ENCODE measurements at regions not wholly inside any gene's neighbourhood (a gene's known extent, or its start where the extent isn't known, plus 50 kb on each side); places are given as distances from the start of the nearest gene placed in this dataset.

GRCh38 chr14:89502966-89503365 is 85.9 kb upstream of the FOXN3 start:
- no peak overlapping the region for H3K4me3 ChIP-seq (ENCODE audit: low read depth, low read length)
- DNase-seq (ENCODE audit: low read depth): no peak
- TF ChIP-seq, protein P1, sequence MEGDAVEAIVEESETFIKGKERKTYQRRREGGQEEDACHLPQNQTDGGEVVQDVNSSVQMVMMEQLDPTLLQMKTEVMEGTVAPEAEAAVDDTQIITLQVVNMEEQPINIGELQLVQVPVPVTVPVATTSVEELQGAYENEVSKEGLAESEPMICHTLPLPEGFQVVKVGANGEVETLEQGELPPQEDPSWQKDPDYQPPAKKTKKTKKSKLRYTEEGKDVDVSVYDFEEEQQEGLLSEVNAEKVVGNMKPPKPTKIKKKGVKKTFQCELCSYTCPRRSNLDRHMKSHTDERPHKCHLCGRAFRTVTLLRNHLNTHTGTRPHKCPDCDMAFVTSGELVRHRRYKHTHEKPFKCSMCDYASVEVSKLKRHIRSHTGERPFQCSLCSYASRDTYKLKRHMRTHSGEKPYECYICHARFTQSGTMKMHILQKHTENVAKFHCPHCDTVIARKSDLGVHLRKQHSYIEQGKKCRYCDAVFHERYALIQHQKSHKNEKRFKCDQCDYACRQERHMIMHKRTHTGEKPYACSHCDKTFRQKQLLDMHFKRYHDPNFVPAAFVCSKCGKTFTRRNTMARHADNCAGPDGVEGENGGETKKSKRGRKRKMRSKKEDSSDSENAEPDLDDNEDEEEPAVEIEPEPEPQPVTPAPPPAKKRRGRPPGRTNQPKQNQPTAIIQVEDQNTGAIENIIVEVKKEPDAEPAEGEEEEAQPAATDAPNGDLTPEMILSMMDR (IDR thresholded peaks at IDR 0.05; ENCODE audit: insufficient read depth, low read depth, low read length): no peak

DNA sequence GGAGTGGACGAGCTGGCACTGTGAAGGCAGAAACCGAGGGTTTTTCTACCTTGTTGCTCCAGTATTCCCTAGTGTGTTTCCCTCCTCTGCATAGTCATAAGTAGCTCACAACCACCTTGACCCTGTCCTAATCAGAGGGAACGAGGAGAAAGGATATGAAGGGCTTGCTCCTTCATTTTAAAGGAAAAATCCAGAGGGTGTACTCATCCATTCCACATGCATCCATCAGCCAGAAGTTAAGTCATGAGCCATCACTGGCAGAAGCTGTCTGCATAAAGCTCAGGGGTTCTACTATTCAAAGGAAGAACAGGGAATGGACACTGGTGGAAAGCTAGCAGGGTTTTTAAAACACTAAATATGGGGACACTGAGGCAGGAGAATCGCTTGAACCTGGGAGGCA is 84.3 kb upstream of the FOXN3 start:
- H3K4me3 ChIP-seq (ENCODE audit: low read depth, low read length): no peak overlapping the region
- TF ChIP-seq, protein P1 (IDR thresholded peaks at IDR 0.05; ENCODE audit: insufficient read depth, low read depth, low read length): no peak
- no peak for DNase-seq (ENCODE audit: low read depth)

DNA sequence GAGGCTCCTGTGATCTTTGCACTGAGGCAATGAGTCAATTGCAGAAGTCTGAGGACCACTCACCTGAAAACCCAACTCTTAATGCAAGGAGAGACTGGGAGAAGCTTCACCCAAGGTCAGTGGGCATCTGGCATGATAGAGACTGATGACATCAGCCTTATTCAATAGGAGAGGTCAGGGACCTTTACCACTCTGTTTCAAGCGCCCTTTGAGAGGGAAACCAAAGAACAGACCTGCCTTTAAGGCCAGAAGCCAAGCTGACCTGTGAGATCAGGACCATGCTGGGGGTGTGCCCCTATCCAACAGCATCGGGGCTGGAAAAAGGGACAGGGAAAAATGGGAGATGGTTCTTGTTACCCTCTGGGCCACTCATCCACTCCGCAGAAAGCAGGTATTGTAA is 83.3 kb upstream of the FOXN3 start:
- no peak for DNase-seq (ENCODE audit: low read depth)
- TF ChIP-seq, protein P1 (IDR thresholded peaks at IDR 0.05; ENCODE audit: insufficient read depth, low read depth, low read length): no peak
- no peak overlapping the region for H3K4me3 ChIP-seq (ENCODE audit: low read depth, low read length)

DNA sequence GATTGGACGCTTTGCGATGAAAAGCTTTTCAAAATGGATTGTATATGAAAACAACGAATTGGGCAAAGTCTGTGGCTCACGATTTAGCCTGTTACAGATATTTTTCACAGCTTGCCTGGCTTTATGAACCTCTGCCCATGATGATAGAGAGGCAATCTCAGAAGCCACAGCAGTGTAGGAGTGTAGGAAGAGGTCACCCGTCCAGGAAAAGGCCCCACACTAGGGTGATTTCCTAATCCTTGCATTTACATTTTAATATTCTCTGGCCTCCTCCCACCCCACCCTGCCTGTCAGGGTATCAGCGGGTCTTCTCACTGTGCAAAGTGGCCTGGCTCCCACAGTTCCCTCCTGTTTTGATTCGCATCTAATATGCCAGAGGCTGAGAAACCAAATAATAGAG is 81.8 kb upstream of the FOXN3 start:
- no peak for DNase-seq (ENCODE audit: low read depth)
- TF ChIP-seq, protein P1 (IDR thresholded peaks at IDR 0.05; ENCODE audit: insufficient read depth, low read depth, low read length): no peak
- no peak overlapping the region for H3K4me3 ChIP-seq (ENCODE audit: low read depth, low read length)

DNA sequence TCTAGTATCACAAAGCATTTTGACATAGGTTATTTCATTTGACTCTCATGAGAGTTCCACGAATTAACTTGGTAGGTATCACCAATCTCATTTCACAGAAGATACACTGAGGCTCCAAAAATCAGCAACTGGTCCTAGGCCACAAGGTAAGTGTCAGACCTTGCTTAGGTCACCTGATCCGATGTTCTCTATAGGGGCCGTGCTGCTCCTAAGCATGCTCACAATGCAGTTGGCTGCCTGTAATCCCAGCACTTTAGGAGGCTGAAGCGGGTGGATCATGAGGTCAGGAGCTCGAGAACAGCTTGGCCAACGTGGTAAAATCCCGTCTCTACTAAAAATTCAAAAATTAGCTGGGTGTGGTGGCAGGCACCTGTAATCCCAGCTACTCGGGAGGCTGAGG is 78.7 kb upstream of the FOXN3 start:
- TF ChIP-seq, protein P1 (IDR thresholded peaks at IDR 0.05; ENCODE audit: insufficient read depth, low read depth, low read length): no peak
- no peak overlapping the region for H3K4me3 ChIP-seq (ENCODE audit: low read depth, low read length)
- DNase-seq (ENCODE audit: low read depth): no peak

DNA sequence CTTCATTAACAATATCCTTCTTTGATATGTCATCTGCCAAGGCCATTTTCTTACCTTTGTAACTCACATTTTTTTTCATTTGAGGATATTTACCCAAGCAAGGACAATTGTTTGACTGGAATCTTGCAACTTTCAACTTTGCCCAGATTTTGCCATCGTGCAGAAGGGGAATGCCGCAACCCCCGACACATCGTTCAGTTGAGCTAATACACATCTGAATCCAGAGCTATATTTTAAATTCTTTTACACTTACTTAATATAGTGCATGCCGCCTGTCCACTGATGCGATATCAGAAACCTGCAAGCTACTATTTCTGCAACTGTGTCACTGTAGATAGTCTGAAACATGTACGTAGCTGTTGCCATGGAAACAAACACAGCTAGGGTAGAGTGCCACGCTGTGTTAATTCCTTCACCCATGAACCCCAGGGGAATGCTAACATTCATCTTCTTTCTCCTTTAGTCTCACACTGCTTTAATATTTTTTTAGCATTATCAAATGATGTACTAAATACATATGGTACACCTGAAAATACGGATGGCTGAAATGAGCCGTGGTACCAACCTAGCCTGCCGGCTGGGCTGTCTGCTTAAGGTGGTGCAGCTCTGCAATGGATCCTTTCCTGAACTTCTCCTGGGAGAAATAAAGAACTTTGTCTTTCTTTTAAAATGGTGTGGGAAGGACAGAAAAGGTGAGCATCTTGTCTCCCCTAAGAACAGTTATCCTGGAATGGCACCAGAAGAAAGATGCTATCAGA is 77.0 kb upstream of the FOXN3 start:
- H3K4me3 ChIP-seq (ENCODE audit: low read depth, low read length): no peak overlapping the region
- DNase-seq (ENCODE audit: low read depth): no peak
- TF ChIP-seq, protein P1 (IDR thresholded peaks at IDR 0.05; ENCODE audit: insufficient read depth, low read depth, low read length): no peak

- TF ChIP-seq, protein P1 (IDR thresholded peaks at IDR 0.05; ENCODE audit: insufficient read depth, low read depth, low read length): no peak
- no peak for DNase-seq (ENCODE audit: low read depth)
- H3K4me3 ChIP-seq (ENCODE audit: low read depth, low read length): no peak overlapping the region
Observed at GRCh38 chr14:89493406-89493805, 76.4 kb upstream of the FOXN3 start.

Measured in fibroblast of villous mesenchyme (primary cell).